GM12878 (cell line): ENCODE measurements at regions not wholly inside any gene's neighbourhood (a gene's known extent, or its start where the extent isn't known, plus 50 kb on each side); places are given as distances from the start of the nearest gene placed in this dataset.

Experiments used
- ATF7 ChIP-seq: fragments of 450-650 bp; IDR thresholded peaks from 2 replicates; pipeline ENCODE4 v1.6.1; 2016; ENCODE audit warnings: low read depth, mild to moderate bottlenecking
- BACH1 ChIP-seq: fragments of 450-650 bp; IDR thresholded peaks from 2 replicates; pipeline ENCODE4 v1.6.1; 2017; ENCODE audit warnings: mild to moderate bottlenecking, borderline replicate concordance
- BCL3 ChIP-seq: IDR thresholded peaks from 2 replicates; pipeline ENCODE4 v1.6.1; 2011; ENCODE audit warnings: borderline replicate concordance, low read depth, mild to moderate bottlenecking, moderate library complexity, low read length; ENCODE audit not compliant: insufficient read depth, poor library complexity, severe bottlenecking
- BHLHE40 ChIP-seq, 2 experiments: fragments of 450-650 bp in 1 of 2; IDR thresholded peaks; 2 replicates each; pipeline ENCODE4 v1.6.1; 2011 to 2017; ENCODE audit warnings: low read depth in 2 of 2, borderline replicate concordance in 1 of 2, improper control_type of control experiment in 1 of 2, low read length in 1 of 2, mild to moderate bottlenecking in 1 of 2
- CHD2 ChIP-seq: IDR thresholded peaks from 2 replicates; pipeline ENCODE4 v1.6.1; 2011; ENCODE audit warnings: low read depth, low read length, improper control_type of control experiment, borderline replicate concordance
- CTCF ChIP-seq, 3 experiments: IDR thresholded peaks in 2 of 3; conservative IDR thresholded peaks in 1 of 3; 2 replicates each; pipeline ENCODE4 v1.5.1; 2011; ENCODE audit warnings: low read depth in 3 of 3, low read length in 3 of 3, mild to moderate bottlenecking in 3 of 3, control low read depth in 2 of 3, moderate library complexity in 2 of 3, inconsistent platforms in 1 of 3, mixed read lengths in 1 of 3; ENCODE audit not compliant: control insufficient read depth in 2 of 3, insufficient read depth in 1 of 3; ENCODE audit errors: extremely low read depth in 1 of 3
- EED ChIP-seq: sonication (generic); IDR thresholded peaks from 2 replicates; pipeline ENCODE4 v1.6.1; 2016; ENCODE audit warnings: antibody characterized with exemption, low read depth
- ETV6 ChIP-seq, 2 experiments: fragments of 450-650 bp in 1 of 2; IDR thresholded peaks in 1 of 2; conservative IDR thresholded peaks in 1 of 2; 2 replicates each; pipeline ENCODE4 v1.6.1; 2014; ENCODE audit warnings: antibody characterized with exemption in 1 of 2, borderline replicate concordance in 1 of 2, low read depth in 1 of 2, mild to moderate bottlenecking in 1 of 2, moderate library complexity in 1 of 2
- FOXK2 ChIP-seq: fragments of 450-650 bp; IDR thresholded peaks from 2 replicates; pipeline ENCODE4 v1.6.1; 2017; ENCODE audit warnings: mild to moderate bottlenecking, moderate library complexity
- HDAC6 ChIP-seq: fragments of 200-600 bp; sonication (generic); IDR thresholded peaks from one replicate; pipeline ENCODE4 v1.8.0; 2017; ENCODE audit warnings: antibody characterized with exemption; ENCODE audit not compliant: unreplicated experiment
- IKZF1 ChIP-seq: fragments of 450-650 bp; conservative IDR thresholded peaks from 2 replicates; pipeline ENCODE4 v1.6.1; 2017; ENCODE audit warnings: antibody characterized with exemption, mild to moderate bottlenecking
- JUNB ChIP-seq: IDR thresholded peaks from 2 replicates; pipeline ENCODE4 v1.6.1; 2016; ENCODE audit warnings: antibody characterized with exemption, mild to moderate bottlenecking
- MEF2A ChIP-seq: IDR thresholded peaks from 2 replicates; pipeline ENCODE4 v1.6.1; 2011; ENCODE audit warnings: low read depth, mild to moderate bottlenecking, low read length, moderate library complexity; ENCODE audit not compliant: insufficient read depth
- MTA2 ChIP-seq: fragments of 450-650 bp; IDR thresholded peaks from 2 replicates; pipeline ENCODE4 v1.6.1; 2016; ENCODE audit warnings: low read depth, mild to moderate bottlenecking, moderate library complexity
- MXI1 ChIP-seq: fragments of 150-350 bp; IDR thresholded peaks from 2 replicates; pipeline ENCODE4 v1.6.1; 2011; ENCODE audit warnings: low read depth, mild to moderate bottlenecking, inconsistent platforms, low read length, improper control_type of control experiment
- MYB ChIP-seq: fragments of 150-350 bp; IDR thresholded peaks from 2 replicates; pipeline ENCODE4 v1.6.1; 2014; ENCODE audit warnings: mild to moderate bottlenecking, low read depth, low read length, borderline replicate concordance
- NFXL1 ChIP-seq: fragments of 450-650 bp; IDR thresholded peaks from 2 replicates; pipeline ENCODE4 v1.6.1; 2017; ENCODE audit warnings: antibody characterized with exemption, mild to moderate bottlenecking, borderline replicate concordance
- NR2C2 ChIP-seq: IDR thresholded peaks from 2 replicates; pipeline ENCODE4 v1.6.1; 2011; ENCODE audit warnings: borderline replicate concordance, low read depth; ENCODE audit not compliant: control insufficient read depth, insufficient read length
- RAD51 ChIP-seq: fragments of 450-650 bp; IDR thresholded peaks from 2 replicates; pipeline ENCODE4 v1.6.1; 2016; ENCODE audit warnings: moderate library complexity, mild to moderate bottlenecking, inconsistent platforms
- RBBP5 ChIP-seq: fragments of 200-600 bp; sonication (generic); conservative IDR thresholded peaks from 2 replicates; pipeline ENCODE4 v1.6.1; 2016
- TAF1 ChIP-seq: IDR thresholded peaks from 2 replicates; pipeline ENCODE4 v1.6.1; 2011; ENCODE audit warnings: mild to moderate bottlenecking, low read depth, low read length, borderline replicate concordance
- TCF3 ChIP-seq: IDR thresholded peaks from 2 replicates; pipeline ENCODE4 v1.6.1; 2012; ENCODE audit warnings: low read depth, mild to moderate bottlenecking, low read length, borderline replicate concordance; ENCODE audit not compliant: insufficient read depth
- TCF7 ChIP-seq: IDR thresholded peaks from 2 replicates; pipeline ENCODE4 v1.6.1; 2014; ENCODE audit warnings: antibody characterized with exemption, borderline replicate concordance
- YY1 ChIP-seq: IDR thresholded peaks from 2 replicates; pipeline ENCODE4 v1.6.1; 2011; ENCODE audit warnings: low read depth, mild to moderate bottlenecking, low read length

- TF ChIP-seq TCF7 (no peak), MXI1 (no peak), TAF1 (no peak), EED (no peak), ETV6 (conservative IDR thresholded peaks at IDR 0.05 in 1 of 2, IDR thresholded peaks at IDR 0.05 in 1 of 2; ENCODE audit: borderline replicate concordance in 1 of 2, low read depth in 1 of 2) (peak in 1 of 2 experiments; percentile 22; a peak in 1 of 4 replicates), RAD51 (no peak), MYB (no peak), BACH1 (no peak), CHD2 (no peak), TCF3 (no peak), CTCF (IDR thresholded peaks at IDR 0.05 in 2 of 3, conservative IDR thresholded peaks at IDR 0.05 in 1 of 3; ENCODE audit: control insufficient read depth in 2 of 3, extremely low read depth in 1 of 3, insufficient read depth in 1 of 3, low read depth in 3 of 3, low read length in 3 of 3) (no peak), ATF7 (no peak), MTA2 (peak; percentile 45; the same call in 1 of the 2 replicates), FOXK2 (no peak), YY1 (no peak), JUNB (peak; percentile 37), BHLHE40 (IDR thresholded peaks at IDR 0.05; ENCODE audit: borderline replicate concordance in 1 of 2, low read depth in 2 of 2, low read length in 1 of 2) (no peak), RBBP5 (no peak), HDAC6 (no peak), MEF2A (0 out of 2 replicates have a peak, but pooled peaks have one; percentile 16), BCL3 (peak; percentile 35), NR2C2 (no peak), IKZF1 (0 out of 2 replicates have a peak, but pooled peaks have one; percentile 26), NFXL1 (no peak)
Observed at GRCh38 chr2:196234672-196235071, 63.3 kb upstream of the STK17B start (continued).
